ENCODE measurements at regions not wholly inside any gene's neighbourhood (a gene's known extent, or its start where the extent isn't known, plus 50 kb on each side); places are given as distances from the start of the nearest gene placed in this dataset.

GRCh38 chr2:237180987-237181386 lies 95.3 kb downstream of the COPS8 start:
- ATAC-seq (ENCODE audit: low FRiP score) (no peak), DNase-seq (ENCODE audit: low spot score) (no peak)
- no peak for TF ChIP-seq CTCF (IDR thresholded peaks at IDR 0.05)

- no peak for DNase-seq (ENCODE audit: low spot score)
- ATAC-seq (ENCODE audit: low FRiP score): peak; percentile 72
- TF ChIP-seq CTCF (IDR thresholded peaks at IDR 0.05): no peak
These were observed 96.2 kb downstream of the COPS8 start for GRCh38 chr2:237181844-237182243.

DNA sequence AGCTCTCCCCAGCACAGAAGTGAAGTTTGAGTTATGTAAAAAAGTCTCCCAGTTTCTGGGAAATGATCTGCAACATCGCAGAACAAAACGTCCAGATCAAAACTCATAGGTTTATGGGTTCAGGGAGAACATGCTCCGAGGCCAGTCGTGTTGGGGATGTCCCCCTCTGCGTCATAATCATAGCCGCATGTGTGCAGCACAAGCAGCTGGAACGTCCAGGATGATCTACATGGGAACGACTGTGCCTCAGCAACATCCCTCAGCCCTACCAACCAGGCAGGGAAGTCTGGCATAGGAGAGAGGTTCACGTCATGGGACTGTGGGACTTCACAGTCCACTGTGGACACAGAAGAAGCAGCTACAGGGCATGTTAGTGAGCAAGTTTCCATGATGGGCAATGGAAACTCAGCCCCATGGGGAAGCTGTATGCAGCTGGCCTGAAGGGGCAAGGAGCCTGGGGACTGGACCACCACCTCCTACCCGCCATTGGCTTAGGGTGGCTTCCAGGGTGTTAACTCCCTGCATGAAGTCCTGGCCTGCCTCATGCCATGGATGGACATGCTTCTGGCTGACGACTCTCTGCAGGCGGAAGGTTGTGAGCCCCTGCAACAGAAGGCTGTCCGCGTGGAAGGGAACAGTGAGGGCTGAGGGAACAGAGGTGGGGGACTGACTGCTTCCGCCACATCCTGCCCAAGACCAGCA lies 96.9 kb downstream of the COPS8 start:
- peak; percentile 40 for ATAC-seq (ENCODE audit: low FRiP score)
- no peak for TF ChIP-seq CTCF (IDR thresholded peaks at IDR 0.05)
- DNase-seq (ENCODE audit: low spot score): no peak

- DNase-seq (ENCODE audit: low spot score) (no peak), ATAC-seq (ENCODE audit: low FRiP score) (peak; percentile 41)
- no peak for TF ChIP-seq CTCF (IDR thresholded peaks at IDR 0.05)
These were observed 98.7 kb downstream of the COPS8 start for GRCh38 chr2:237184192-237184918.

DNA sequence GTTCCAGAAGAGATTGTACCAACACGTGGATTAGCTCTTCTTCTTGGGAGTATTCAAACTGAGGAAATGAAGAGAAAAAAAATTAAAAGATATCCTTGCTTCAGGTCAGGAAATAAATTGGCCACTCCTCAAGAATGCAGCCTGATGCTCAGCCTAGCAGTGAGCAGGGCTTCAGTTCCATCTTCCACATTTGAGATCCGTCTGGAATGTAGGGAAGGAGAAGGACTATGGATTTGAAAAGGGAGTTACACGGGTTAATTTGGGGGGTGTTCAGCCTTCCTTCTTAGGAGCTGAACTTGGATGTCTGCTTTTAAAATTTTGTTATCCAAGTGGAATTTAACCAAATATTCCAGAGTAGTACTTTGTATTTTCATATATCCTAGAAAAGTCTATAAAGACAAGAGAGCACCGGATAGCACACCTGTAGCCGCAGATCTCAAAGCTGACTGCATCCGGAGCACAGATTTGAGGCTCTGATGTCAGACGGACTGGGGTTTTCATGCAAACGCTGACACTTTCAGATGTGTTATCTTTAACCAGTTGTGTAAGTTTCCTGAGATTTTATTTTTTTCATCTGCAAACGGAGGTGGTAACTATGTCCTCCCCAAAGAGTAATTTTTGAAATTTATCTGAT lies 99.3 kb downstream of the COPS8 start:
- ATAC-seq (ENCODE audit: low FRiP score) (no peak), DNase-seq (ENCODE audit: low spot score) (no peak)
- TF ChIP-seq CTCF (IDR thresholded peaks at IDR 0.05): no peak

DNA sequence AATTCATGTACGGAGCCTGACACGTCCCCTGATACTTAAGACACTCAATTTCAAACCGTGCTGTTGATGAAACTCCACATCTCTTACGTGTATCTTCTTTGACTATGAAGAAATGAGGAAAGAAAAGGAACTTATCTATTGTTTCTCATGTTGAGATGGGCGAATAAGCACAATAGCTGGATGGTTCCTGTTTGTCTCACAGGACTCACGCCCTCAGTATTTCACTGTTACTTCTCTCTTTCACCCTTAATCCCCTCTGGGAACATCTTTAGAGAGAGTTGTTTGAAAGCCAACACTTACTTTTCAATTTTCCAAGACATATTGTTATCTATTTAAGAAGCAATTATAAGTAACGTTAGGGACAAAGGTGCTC lies 99.8 kb downstream of the COPS8 start:
- TF ChIP-seq CTCF (IDR thresholded peaks at IDR 0.05): no peak
- DNase-seq (ENCODE audit: low spot score) (no peak), ATAC-seq (ENCODE audit: low FRiP score) (no peak)
